Epithelial cell of esophagus (primary cell): ENCODE measurements at regions not wholly inside any gene's neighbourhood (a gene's known extent, or its start where the extent isn't known, plus 50 kb on each side); places are given as distances from the start of the nearest gene placed in this dataset.

Experiments used
- DNase-seq: peaks from one replicate; pipeline ENCODE4 v3.0.0; 2010; ENCODE audit warnings: low read depth
- H3K4me3 ChIP-seq: 2 replicates; pipeline ENCODE4 v1.5.1; 2011; ENCODE audit warnings: mild to moderate bottlenecking, low read length, control low read depth
- TF ChIP-seq, protein P1 (sequence below): IDR thresholded peaks from 2 replicates; pipeline ENCODE4 v1.5.1; 2011; ENCODE audit warnings: low read depth, mild to moderate bottlenecking, low read length, control low read depth, inconsistent platforms; ENCODE audit not compliant: insufficient read depth; ENCODE audit errors: missing control alignments

DNA sequence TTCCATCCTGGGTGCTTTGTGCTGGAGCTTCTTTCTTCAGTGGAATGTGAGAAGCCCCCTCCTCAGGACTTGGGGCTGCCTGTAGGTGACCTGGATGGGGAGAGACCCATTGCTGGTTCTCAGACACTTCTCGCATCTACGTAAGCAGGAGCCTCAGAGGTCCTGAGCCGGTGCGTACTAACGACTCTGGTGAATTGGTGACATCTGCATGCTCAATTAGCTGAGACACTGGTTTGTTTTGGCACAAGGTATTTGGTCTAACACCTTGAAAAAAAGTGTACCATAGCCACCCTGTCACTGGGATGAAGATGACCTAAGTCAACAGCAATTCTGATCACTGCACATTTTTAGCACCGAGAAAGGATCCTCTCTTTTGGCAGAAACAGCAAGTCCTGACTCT lies 57.7 kb downstream of the LRRC30 start:
- TF ChIP-seq, protein P1, sequence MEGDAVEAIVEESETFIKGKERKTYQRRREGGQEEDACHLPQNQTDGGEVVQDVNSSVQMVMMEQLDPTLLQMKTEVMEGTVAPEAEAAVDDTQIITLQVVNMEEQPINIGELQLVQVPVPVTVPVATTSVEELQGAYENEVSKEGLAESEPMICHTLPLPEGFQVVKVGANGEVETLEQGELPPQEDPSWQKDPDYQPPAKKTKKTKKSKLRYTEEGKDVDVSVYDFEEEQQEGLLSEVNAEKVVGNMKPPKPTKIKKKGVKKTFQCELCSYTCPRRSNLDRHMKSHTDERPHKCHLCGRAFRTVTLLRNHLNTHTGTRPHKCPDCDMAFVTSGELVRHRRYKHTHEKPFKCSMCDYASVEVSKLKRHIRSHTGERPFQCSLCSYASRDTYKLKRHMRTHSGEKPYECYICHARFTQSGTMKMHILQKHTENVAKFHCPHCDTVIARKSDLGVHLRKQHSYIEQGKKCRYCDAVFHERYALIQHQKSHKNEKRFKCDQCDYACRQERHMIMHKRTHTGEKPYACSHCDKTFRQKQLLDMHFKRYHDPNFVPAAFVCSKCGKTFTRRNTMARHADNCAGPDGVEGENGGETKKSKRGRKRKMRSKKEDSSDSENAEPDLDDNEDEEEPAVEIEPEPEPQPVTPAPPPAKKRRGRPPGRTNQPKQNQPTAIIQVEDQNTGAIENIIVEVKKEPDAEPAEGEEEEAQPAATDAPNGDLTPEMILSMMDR: no peak
- no peak for DNase-seq
- H3K4me3 ChIP-seq: no peak overlapping the region

DNA sequence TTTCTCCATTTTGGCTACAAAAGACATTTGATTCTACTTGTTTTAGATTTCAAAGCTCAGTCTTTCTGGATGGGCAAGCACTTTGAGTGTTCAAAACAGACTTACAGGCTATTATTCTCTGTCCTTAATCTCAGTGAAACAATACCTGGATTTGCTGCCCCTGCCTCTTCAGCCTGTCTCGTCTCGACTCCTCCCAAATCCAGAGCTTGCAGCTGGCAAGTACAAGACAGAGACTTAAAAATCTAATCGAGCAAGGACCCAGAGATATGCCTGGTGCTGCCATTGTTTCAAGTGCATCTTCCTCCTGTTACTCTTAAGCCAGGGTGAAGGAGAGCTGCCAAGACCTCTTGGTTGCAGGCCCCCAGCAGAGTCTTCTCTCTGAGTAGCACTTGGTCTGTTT lies 59.2 kb downstream of the LRRC30 start:
- DNase-seq: no peak
- H3K4me3 ChIP-seq: no peak overlapping the region
- TF ChIP-seq, protein P1: no peak

DNA sequence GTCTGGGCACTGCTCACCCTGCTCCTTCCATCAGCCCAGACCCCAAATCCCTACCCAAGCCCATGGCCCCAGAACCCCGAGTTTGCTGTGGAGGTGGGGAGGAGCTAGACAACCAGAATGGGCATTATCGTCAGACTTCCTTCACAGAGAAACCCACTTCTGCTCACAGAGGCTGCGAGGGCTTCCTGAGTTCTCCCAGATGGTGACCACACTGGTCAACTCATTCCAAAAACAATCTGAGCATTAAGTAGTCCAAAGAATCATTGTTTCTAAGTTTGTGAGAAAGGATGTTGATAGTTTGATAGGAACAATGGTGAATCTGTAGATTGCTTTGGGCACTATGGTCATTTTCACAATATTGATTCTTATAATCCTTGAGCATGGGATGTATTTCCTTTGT lies 60.2 kb downstream of the LRRC30 start:
- no peak overlapping the region for H3K4me3 ChIP-seq
- TF ChIP-seq, protein P1: no peak
- DNase-seq: no peak

DNA sequence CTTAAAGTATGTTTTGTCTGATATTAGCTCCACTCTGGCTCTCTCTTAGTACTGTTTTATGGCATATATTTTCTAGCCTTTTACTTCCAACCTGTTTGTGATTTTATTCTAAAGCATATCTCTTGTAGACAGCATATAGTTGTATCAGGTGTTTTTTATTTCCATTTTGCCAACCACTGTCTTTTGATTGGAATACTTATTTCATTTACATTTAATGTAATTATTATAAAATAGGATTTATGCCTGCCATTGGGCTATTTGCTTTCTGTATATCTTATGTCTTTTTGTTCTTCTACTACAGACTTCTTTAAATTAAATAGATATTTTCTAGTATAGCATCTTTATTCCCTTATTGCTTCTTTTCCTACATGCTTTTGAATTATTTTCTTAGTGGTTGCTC lies 67.3 kb downstream of the LRRC30 start:
- H3K4me3 ChIP-seq: no peak overlapping the region
- TF ChIP-seq, protein P1: no peak
- DNase-seq: no peak

DNA sequence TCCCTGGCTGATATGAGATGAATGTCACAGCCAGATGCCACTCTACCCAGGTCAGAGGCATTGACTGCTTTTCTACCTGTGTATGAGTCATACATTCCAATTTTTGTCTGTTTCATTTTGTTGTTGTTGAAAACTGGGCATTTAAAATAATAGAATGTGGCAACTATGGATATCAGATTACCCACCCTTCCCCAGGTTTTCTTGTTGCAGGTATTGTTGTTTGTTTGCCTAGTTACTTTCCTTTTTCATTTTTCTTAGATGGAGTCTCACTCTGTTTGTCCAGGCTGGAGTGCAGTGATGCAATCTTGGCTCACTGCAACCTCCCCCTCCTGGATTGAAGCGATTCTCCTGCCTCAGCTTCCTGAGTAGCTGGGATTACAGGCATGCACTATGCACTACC lies 70.2 kb downstream of the LRRC30 start:
- H3K4me3 ChIP-seq: no peak overlapping the region
- TF ChIP-seq, protein P1: no peak
- peak; percentile 50 for DNase-seq

DNA sequence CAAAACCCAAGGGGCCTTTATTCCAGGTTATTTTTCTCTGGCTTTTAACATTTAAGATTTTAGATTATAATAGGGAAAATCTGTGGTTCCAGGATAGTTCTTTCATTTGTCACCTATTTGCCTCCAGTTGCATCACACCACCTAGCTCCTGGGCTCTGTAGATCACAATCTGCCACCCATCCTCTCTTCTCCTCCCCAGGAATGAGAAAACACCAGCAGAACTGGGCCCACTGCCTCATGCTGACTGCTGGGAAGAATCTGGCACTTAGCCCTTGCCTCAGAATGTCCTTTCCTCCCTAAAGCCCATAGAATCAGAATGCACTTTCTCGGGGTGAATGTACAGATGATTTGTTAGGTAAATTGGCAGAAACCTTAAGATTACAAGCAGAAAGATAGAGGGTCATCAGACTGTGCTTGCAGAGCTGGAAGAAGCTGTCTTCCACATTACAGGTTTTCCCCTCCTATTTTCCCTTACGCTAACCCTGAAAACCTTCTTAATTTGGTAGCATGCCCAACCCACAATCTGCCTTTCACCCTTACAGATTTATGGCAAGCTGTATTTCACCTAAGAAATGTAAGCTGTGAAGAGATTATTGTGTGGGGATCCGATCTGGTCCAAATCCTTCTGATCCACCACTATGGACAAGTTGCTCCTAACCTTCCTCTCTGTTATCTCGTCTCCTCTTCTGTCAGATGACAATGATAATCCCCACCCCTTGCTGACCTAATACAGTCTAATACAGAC lies 72.6 kb downstream of the LRRC30 start:
- H3K4me3 ChIP-seq: no peak overlapping the region
- TF ChIP-seq, protein P1: no peak
- no peak for DNase-seq

DNA sequence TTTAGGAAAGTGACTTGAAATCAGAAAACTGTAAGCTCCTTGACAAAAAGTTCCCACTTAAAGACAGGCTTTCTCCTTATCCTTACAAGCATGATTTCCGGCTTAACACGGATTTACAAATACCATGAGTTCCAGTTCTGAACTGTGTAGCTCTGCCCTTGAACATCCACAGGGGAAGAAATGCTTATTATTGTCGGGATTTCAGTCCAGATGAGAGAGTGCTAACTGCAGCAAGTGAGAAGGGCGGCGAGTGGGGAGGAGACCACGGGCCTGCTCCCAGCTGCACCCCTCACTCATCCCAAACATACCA lies 73.1 kb downstream of the LRRC30 start:
- H3K4me3 ChIP-seq: no peak overlapping the region
- TF ChIP-seq, protein P1: no peak
- no peak for DNase-seq
